CMK (cell line): ENCODE measurements at regions not wholly inside any gene's neighbourhood (a gene's known extent, or its start where the extent isn't known, plus 50 kb on each side); places are given as distances from the start of the nearest gene placed in this dataset.
"Not testable (repeated sequence)": the region's sequence is repeated elsewhere in the genome, so short reads cannot be mapped to it uniquely, and the experiment has no call there.

Experiments
- DNase-seq: peaks from one replicate; pipeline ENCODE4 v3.0.0-alpha.2; 2010; ENCODE audit warnings: low read depth

DNA sequence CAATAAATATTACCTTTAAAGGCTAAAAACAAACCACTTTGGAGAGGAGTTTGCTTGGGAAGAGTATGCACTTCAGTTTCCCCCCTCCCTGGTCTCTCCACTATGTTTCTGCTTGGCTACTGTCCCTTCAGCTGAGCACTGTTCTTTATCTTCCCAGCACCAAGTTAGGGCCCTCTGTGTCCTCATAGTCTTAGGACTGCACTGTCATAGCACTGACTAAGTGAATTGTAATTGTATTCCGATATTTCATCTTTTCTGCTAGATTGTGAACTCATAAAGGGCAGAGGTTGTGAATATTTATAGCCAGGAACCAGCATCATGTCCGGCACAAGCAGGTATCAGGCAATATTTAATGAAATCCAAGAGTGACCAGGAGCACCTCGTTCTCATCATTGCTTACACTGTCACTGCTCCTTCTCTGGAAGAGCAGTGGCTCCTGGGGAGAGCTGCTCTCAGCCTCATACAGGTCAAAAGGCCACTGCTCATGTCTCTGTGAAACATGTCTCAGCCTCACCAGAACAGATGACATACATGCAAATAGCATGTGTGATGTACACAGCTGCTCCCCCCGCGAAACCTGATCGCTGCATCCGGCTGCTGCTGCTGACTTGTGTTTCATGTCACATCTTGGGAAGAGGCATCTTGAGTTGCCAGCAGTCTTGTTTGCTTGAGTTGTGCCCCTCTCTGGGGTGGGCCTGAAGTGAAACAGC lies 279.7 kb upstream of the MSX2 start:
- DNase-seq = no peak

DNA sequence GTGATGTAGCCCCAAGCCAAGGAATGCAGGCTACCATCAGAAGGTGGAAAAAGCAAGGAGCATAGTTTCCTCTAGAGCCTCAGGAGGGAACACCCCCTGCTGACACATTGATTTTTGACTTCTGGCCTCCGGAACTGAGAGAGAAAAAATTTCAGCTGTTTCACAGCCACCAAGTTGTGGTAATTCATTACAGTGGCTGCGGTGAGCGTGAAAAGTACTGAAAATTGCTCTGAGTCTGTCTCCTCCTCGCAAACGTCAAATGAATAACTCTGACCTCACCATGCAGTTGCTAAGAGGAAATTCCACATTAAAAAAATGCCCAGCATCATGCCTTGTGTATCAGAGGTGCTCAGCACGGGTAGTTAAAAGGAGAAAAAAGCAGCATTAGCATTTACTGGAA lies 277.9 kb upstream of the MSX2 start:
- DNase-seq = no peak

DNA sequence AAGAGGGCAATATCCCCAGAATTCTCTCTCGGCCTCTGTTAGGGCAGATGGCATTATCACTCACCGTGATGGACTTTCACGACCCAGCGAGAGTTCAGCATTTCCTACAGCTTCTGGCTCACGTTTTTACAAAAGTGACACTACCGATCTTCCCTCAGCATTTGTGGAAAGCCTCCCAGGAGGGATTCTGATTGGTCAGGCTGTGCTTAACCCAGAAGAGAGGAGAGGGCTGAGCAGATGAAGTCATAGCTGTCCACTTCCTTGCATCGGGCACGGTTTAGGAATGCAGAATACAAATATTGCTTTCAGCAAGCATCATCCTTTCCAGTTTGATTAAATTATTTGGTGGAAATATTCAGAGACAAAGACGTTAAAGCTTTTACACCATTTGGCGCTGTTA lies 277.4 kb upstream of the MSX2 start:
- DNase-seq = no peak

DNA sequence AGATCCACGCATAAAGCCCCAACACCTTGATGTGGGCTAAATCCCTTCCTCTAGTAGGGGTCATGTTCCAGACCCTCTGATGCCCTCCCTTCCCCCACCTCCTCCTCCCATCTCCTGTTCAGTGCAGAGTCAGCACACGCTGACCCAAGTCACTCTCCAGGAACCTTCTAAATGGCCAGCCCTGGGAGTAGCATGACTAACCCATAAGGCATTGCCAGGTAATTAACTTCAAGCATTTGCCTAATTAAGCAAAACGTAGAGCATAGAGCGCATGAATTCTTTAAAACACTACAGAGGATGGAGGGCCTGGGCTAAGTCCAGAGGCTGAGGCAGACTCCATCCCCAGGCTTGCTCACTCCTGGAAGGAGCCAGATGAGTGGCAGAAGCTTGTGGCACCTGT lies 276.3 kb upstream of the MSX2 start:
- no peak for DNase-seq

DNA sequence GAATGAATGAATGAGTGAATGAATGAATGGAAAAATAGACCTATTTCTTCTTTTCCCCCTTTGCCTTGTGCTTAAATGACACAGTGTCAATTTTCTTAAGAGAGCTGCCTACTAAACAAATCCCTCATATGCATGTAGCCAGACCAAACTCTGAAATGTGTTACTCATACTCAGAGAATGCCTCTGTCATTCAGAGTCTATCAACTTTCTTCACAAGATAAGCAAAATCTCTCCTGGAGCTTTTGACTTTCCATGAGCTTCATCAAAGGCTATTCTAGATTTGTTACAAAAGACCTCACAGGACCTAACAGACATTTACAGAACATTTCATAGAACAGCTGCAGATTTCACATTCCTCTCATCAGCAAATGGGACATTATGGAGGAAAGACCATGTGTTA lies 275.7 kb upstream of the MSX2 start:
- no peak for DNase-seq

DNA sequence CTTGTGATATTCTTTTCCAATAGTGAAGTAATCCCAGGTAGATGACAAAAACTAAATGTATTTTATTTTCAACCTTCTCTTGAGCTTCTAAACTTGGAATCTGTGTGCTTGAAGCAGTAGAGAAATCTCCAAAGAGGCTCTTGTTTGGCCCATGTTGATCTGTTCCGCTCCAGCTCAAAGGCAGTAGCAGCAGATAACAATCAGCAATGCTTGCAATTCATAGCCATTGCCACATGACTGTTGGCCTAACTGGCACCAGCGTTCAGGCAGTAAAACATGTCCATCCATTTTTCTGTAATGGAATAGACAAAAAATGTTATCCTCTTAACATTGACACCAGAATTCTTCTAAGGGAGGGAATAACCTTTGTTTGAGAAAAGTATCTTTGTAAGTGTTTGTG lies 270.7 kb upstream of the MSX2 start:
- DNase-seq = no peak

DNA sequence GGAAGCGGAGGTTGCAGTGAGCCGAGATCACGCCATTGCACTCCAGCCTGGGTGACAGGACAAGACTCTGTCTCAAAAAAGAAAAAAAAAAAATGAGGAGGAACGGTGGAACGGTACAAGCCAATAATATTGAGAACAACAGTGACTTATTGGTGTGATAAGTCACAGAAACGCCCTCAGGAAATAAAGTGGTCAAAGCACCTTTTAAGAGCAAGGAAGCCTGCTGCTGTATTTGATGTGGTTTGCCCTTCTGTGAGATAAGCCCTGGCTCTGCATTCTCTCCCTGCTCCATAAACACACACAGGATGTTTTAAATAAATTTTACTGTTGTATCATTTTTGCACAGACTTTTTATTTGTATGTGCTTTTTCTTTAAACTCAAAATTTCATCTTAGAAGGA lies 269.9 kb upstream of the MSX2 start:
- DNase-seq = no peak

DNA sequence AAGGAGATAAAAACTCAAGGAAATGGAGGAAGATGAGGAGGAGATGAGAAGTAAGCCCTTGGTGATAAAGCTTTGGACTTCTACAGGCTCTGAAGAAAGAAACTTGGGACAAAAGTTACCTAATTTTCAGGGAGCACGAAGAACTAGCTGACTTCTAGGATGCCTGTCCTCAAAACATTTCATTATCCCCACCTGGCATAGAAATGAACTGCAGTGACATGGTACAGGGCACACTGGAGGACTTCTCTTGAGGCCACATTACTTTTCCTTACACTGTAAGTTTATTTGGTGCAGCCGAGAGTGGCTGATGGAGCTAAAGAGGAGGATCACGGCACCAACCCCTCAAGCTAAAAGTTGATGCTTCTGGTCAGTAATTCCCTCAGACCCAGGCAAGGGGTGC lies 269.5 kb upstream of the MSX2 start:
- DNase-seq = no peak

DNA sequence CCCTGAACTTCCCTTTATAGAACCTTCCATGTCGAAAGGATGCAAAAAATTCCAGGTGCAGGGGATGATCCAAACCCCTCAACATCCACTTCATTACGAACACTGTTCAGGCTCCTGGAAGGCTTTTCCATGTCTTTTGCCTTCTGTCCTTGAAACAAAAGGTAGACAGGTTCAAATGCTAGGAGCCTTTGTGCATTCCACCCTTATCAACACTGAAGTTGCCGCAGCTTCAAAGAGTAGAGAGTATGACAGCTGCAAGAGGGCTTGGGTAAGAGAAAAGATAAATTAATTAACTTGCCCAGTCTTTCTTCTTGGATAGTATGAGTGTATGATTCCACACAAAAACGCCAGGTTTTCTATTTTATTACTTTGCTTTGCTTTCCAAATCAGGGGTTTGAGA lies 269.1 kb upstream of the MSX2 start:
- DNase-seq = no peak

DNA sequence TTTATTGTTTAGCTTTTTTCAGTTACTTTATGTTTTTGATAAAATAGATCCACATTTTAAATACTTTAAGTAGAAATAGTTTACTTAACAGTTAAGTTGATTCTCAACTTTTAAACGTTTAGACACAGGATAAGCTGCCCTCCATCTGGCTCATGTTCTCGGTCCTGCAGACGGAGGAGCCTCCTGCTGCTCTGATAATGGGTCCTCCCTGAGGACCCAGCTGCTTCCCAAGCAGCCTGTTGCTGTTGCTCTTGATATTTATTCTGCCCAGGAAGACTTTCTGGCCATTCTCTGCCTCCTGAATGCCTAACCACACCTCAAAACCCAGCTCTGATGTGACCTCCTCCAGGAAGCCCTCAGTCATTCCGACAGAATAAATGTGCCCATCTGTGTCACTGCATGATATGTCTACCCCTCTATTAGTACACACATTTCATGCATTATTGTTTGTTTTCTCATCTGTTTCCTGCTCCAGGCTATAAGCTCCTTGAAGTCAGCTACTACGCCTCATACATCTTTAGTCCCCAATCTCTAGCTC lies 267.2 kb upstream of the MSX2 start:
- no peak for DNase-seq

DNA sequence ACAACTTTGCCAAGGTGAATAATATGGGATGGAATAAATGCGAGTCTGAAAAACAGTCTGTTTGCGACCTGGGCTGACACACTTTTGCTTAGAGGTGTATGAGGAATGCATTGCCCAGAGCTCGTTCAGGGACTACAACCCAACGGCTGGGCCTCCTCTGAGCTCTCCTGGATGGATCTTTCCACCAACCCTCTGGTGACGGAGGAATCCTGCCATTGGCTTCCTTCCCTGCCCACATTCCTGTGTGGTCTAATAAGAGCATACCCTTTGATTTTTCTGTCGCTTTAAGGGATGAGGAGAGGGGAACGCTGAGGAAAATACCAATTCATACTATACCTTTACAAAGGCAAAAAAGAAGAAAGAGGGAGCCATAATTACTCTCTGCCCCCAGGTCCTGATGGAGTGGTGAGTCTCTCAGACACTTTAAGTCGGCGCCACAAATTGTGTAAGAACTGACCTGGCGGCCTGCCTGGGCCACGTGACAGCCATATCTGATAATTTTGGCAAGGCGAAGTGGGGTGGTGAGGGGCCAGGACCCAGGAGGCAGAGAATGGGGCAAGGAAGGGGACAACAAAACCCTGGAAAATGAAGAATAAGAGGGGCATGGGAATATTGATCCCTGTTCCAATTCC lies 265.2 kb upstream of the MSX2 start:
- no peak for DNase-seq

DNA sequence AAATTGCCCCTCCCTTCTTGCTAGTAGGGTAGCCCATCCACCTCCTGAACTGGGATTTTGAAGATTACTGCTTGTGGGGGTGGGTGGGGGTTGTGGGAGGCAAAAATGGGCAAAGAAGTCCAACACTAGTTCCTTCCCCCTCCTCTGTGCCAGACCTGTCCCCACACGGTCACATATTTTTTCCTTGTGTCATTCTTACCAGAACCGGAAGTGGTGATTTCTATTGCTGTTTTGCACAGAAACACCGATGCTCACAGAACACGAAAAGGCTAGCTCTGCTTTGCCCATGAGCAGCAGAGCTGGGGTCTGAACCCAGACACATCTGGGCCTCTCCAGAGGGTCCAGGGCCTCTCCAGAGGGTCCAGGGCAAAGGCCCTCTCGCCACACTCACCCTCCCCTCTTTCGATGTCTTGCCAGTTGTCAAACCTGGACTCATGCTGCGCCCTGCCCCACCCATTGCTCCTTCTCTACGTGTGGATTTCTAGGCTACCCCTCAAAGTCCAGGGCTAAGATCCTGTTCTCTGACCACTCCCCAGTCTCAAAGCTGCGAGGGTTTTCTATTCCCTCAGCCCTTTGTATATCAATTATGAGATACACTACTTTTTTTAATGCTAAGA lies 264.4 kb upstream of the MSX2 start:
- no peak for DNase-seq

DNA sequence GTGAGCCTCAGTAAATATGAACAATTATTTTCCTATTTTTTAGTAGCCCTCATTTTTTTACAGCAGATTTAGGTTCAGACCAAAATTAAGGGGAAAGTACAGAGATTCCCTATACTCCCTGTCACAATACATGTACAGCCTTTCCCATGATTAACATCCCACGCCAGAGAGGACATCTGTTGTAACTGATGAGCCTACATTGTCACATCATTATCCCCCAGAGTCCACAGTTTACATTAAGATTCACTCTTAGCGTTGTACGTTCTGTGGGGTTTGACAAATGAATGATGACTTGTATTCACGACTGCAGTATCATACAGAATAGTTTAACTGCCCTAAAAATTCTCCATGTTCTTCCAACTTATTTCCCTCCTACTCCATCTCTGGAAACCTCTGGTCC lies 262.3 kb upstream of the MSX2 start:
- no peak for DNase-seq

DNA sequence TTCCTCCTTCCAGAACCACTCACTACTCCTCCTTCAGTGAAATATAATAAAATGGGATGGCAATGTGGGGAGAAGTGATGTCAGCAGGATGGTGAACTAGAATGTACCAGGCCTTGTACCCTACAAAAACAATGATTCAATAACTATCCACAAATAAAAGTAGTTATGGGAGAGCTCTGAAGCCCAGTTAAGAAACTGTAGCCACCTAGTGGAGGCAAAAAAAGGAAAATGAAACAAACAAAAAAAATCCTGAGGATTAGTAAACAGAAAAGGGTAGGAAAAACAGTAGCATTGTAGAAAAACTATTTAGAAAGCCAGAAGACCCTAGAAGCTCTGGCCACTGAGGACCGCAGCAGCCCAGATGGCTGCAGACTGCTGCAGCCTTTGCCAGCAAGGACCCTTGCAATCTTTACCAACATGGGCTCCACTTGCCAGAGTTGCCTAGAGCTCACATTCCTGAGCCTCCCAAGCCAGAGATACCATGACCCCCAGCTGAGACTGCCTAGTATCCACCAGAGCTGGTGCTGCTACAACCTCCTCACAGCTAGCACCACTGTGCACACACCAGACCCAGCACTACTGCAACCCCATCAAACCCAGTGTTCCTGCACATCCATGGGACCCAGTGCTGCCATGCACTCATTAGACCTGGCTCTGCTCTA lies 259.7 kb upstream of the MSX2 start:
- no peak for DNase-seq

DNA sequence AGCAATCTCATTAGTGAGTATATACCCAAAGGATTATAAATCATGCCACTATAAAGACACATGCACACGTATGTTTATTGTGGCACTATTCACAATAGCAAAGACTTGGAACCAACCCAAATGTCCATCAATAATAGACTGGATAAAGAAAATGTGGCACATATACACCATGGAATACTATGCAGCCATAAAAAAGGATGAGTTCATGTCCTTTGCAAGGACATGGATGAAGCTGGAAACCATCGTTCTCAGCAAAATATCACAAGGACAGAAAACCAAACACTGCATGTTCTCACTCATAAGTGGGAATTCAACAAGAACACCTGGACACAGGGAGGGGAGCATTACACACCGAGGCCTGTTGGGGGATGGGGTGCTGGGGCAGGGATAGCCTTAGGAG lies 252.9 kb upstream of the MSX2 start:
- not testable (repeated sequence) for DNase-seq

DNA sequence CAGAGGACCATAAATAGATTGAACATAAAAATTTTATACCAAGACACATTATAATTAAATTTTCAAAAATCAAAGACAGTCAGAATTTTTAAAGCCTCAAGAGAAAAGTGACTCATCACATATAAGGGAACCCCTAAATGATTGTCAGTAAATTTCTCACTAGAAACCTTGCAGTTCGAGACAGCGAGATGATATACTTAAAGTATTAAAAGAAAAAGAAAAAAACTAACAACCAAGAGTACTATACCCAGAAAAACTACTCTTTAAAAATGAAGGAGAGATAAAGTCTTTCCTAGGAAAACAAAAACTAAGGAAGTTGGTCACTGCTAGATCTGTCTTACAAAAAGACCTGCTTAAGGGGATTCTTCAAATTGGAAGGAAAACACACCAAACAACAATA lies 251.4 kb upstream of the MSX2 start:
- DNase-seq = no peak

DNA sequence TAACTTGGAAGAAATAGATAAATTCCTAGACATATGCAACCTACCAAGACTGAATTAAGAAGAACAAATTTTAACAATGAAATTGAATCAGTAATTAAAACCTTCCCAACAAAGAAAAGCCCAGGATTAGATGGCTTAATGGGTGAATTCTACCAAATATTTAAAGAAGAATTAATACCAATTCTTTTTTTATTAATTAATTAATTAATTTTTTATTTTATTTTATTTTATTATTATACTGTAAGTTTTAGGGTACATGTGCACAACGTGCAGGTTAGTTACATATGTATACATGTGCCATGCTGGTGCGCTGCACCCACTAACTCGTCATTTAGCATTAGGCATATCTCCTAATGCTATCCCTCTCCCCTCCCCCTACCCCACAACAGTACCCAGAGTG lies 248.4 kb upstream of the MSX2 start:
- not testable (repeated sequence) for DNase-seq

DNA sequence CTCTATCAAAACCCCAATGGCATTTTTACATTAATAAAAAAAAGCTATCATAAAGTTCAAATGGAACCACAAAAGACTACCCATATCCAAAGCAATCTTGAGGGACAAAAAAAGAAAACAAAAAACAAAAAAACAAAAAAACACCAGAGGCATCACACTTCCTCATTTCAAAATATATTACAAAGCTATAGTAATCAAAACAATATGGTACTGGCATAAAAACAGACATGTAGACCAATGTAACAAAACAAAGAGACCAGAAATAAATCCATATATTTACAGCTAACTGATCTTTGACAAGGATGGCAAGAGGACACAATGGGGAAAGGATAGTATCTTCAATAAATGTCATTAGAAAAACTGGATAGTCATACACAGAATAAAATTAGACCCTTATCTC lies 245.1 kb upstream of the MSX2 start:
- DNase-seq = no peak

DNA sequence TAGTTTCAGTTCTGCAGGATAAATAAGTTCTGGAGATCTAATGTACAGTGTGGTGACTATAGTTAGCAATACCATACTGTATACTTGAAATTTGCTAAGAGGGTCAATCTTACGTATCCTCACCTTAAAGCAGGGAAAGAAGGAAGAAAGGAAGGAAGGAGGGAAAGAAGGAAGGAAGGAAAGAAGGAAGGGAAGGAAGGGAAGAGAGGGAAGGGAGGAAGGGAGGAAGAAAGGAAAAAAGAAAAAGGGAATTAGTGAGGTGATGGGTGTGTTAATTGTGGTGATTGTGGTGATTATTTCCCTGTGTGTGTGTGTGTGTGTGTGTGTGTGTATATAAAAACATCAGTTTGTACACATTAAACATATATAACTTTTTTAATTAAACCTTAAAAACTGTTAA lies 242.6 kb upstream of the MSX2 start:
- no peak for DNase-seq

DNA sequence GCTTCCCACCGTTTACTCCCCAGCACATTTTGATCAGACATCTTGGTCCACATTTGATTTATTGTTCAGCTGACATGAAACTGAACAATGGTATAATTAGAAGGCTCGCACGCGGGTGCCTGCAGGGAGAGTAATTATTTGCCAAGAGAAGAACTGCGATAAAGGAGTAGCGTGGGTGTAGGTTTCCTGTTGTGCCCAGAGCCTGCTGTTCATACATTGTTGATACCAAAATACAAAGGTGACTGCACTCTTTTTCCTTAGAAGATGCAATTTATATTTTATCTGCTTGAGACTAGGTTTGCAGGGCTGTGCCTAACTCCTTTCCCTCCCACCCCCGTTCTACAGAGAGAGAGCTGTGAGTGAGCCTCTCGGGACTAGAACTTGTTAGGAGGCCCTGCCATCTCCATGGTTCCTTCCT lies 241.8 kb upstream of the MSX2 start:
- DNase-seq = no peak

DNA sequence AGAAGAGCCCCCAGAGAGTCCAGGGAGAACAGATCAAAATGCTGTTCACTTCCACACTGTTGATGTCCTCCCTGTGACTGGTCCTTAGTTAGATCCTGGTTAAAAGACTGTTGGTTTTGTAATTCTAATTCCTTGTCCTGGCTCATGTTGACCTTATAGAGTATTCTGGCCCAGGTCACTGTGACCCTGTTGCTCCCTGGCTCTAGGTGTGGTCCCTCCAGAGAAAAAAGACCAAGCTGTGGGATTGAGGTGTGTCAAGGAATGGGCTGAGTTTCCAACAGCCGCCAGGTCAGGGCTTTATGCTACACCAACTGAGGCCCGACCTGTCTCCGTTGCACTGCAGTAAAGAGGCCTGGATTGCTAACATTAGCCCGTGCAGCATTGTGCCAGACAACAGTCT lies 241.0 kb upstream of the MSX2 start:
- DNase-seq = no peak

DNA sequence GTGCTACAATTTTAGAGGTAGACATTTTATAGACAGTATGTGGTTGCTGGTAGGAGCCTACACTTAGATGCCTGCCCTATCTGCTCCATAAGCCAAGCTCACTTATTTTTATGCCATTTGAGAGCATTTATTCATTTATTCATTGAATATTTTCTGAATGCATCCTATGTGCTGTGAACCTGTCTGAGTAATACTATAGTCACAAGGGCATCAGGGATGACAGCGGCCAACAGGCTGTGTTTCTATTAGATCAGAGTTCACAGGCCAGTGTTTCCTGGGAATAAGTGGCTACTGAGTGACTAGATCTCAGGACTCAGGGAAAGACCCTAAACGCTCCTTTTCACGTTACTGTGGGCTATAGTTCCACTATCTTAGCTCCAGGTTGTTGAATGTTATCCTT lies 235.2 kb upstream of the MSX2 start:
- no peak for DNase-seq
